ENCODE measurements at regions not wholly inside any gene's neighbourhood (a gene's known extent, or its start where the extent isn't known, plus 50 kb on each side); places are given as distances from the start of the nearest gene placed in this dataset.

DNA sequence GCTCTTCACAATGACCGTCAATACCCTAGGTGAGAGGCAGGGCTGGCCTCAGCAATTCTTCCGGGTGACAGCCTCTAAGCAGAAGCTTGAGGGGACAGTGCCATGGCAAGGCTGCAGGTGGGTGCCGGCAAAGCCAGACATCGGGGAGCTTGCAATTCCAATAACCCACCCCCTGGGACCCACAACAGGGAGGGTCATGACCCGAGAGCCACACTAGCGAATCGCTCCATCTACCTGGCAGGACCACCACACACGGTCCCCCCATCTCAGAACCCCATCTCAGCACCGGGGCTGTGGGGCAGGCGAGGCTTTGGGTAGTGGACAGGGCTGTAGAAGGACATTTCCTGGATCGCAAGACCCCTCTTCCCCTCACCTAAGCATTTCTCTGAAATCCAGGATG, 177.2 kb downstream of the ACKR3 start:
- H3K27ac ChIP-seq (ENCODE audit: insufficient read depth in 1 of 2, low read depth in 1 of 2, low read length in 2 of 2, poor library complexity in 1 of 2, severe bottlenecking in 2 of 2): no peak overlapping the region
- H3K27me3 ChIP-seq (replicated peaks in 2 of 5; ENCODE audit: control insufficient read depth in 4 of 5, insufficient read depth in 5 of 5, low read length in 4 of 5): peaks cover 0 to 12% (median 5%) of the 10 kb centered on the region in 5 experiments
- H3K4me3 ChIP-seq (ENCODE audit: control insufficient read depth in 1 of 7, extremely low read depth in 1 of 7, insufficient read depth in 4 of 7, low read depth in 2 of 7, low read length in 6 of 7): no peak overlapping the region
- POLR2A ChIA-PET: no interaction called here
- WGBS (ENCODE audit: insufficient coverage): 95% methylated on average over 4 of the region's 11 CpGs
- DNase-seq: no peak
- H3K36me3 ChIP-seq (ENCODE audit: control insufficient read depth in 4 of 4, insufficient read depth in 4 of 4, low read length in 3 of 4): no peaks in the 10 kb centered on the region
- H3K9me3 ChIP-seq (ENCODE audit: control extremely low read depth in 1 of 5, control insufficient read depth in 4 of 5, insufficient read depth in 2 of 5, low read depth in 1 of 5, low read length in 4 of 5): no peaks in the 10 kb centered on the region
- no peaks in the 10 kb centered on the region for H3K4me1 ChIP-seq (ENCODE audit: control extremely low read depth in 1 of 4, control insufficient read depth in 4 of 4, insufficient read depth in 4 of 4, low read length in 3 of 4)
- CTCF ChIA-PET: no interaction called here

DNA sequence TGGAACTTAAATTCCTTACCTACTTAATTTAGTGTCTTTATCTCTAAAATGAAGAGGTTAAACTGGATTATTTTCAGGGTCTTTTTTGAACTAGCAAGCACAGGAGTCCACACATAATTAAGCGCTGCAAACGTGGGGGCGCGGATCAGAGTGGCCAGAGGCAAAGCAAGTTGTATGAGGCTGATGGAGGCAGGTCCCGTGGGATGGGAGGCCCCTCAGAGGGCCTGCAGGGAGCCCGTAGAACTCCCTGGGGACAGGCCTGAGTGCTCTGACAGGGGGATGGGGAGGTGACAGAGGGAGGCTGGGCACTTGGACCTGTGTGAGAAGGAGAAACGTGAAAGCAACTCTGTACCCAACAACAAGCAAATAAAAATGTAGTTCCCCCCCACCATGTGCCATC, 177.8 kb downstream of the ACKR3 start:
- Histone ChIP-seq H3K4me3 (ENCODE audit: control insufficient read depth in 1 of 7, extremely low read depth in 1 of 7, insufficient read depth in 4 of 7, low read depth in 2 of 7, low read length in 6 of 7) (no peak overlapping the region), H3K36me3 (ENCODE audit: control insufficient read depth in 4 of 4, insufficient read depth in 4 of 4, low read length in 3 of 4) (no peaks in the 10 kb centered on the region), H3K4me1 (ENCODE audit: control extremely low read depth in 1 of 4, control insufficient read depth in 4 of 4, insufficient read depth in 4 of 4, low read length in 3 of 4) (no peaks in the 10 kb centered on the region), H3K27me3 (replicated peaks in 2 of 5; ENCODE audit: control insufficient read depth in 4 of 5, insufficient read depth in 5 of 5, low read length in 4 of 5) (peaks cover 0 to 12% (median 5%) of the 10 kb centered on the region in 5 experiments), H3K9me3 (ENCODE audit: control extremely low read depth in 1 of 5, control insufficient read depth in 4 of 5, insufficient read depth in 2 of 5, low read depth in 1 of 5, low read length in 4 of 5) (no peaks in the 10 kb centered on the region), H3K27ac (ENCODE audit: insufficient read depth in 1 of 2, low read depth in 1 of 2, low read length in 2 of 2, poor library complexity in 1 of 2, severe bottlenecking in 2 of 2) (no peak overlapping the region)
- DNase-seq: no peak
- 100% methylated on average over 3 of the region's 7 CpGs for WGBS (ENCODE audit: insufficient coverage)
- CTCF ChIA-PET: no interaction called here
- POLR2A ChIA-PET: no interaction called here

DNA sequence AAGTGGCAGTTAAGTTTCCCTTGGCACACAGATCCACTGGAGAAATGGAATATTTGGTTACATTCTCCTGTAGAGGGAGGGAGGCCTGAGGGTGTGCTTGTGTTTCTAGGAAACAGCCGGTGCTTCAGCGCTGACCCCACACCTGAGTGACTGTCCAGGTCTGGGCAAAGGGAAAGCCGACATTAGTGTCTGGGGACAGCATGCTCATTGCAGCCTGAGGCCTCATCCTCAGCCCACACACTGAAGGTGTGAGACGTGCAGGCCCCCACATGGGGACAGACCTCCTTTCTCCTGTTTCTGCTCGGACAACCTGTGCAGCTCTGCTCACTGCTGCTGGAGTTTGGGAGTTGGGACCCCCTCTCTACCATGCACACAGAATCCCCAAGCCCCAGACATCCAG, 178.3 kb downstream of the ACKR3 start:
- H3K36me3 ChIP-seq (ENCODE audit: control insufficient read depth in 4 of 4, insufficient read depth in 4 of 4, low read length in 3 of 4): no peaks in the 10 kb centered on the region
- no peaks in the 10 kb centered on the region for H3K4me1 ChIP-seq (ENCODE audit: control extremely low read depth in 1 of 4, control insufficient read depth in 4 of 4, insufficient read depth in 4 of 4, low read length in 3 of 4)
- no peak overlapping the region for H3K27ac ChIP-seq (ENCODE audit: insufficient read depth in 1 of 2, low read depth in 1 of 2, low read length in 2 of 2, poor library complexity in 1 of 2, severe bottlenecking in 2 of 2)
- no peak overlapping the region for H3K4me3 ChIP-seq (ENCODE audit: control insufficient read depth in 1 of 7, extremely low read depth in 1 of 7, insufficient read depth in 4 of 7, low read depth in 2 of 7, low read length in 6 of 7)
- H3K9me3 ChIP-seq (ENCODE audit: control extremely low read depth in 1 of 5, control insufficient read depth in 4 of 5, insufficient read depth in 2 of 5, low read depth in 1 of 5, low read length in 4 of 5): no peaks in the 10 kb centered on the region
- 97% methylated on average over 4 of the region's 5 CpGs for WGBS (ENCODE audit: insufficient coverage)
- DNase-seq: no peak
- peaks cover 0 to 12% (median 5%) of the 10 kb centered on the region in 5 experiments for H3K27me3 ChIP-seq (replicated peaks in 2 of 5; ENCODE audit: control insufficient read depth in 4 of 5, insufficient read depth in 5 of 5, low read length in 4 of 5)
- CTCF ChIA-PET: no interaction called here
- POLR2A ChIA-PET: no interaction called here

DNA sequence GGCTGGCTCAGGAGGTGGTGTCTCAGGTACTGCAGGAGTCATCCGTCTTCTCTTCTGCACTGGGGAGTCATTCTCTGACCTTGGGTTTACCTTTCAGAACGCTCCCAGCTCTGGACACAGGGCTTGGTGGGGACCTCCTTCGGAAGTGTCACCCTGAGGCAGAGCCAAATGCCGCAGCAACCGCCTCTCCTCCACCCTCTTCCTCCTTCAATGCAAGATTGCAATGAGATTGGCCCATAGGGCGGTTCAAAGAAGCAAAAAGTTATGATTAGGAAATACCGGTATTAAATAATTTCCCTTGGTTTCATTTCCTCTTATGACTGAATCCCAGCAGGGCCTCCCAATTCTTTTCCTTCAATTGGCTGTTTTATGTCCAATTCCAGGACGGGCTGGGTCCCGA, 178.8 kb downstream of the ACKR3 start:
- 94% methylated on average over 8 of the region's 9 CpGs for WGBS (ENCODE audit: insufficient coverage)
- Histone ChIP-seq H3K36me3 (ENCODE audit: control insufficient read depth in 4 of 4, insufficient read depth in 4 of 4, low read length in 3 of 4) (no peaks in the 10 kb centered on the region), H3K27ac (ENCODE audit: insufficient read depth in 1 of 2, low read depth in 1 of 2, low read length in 2 of 2, poor library complexity in 1 of 2, severe bottlenecking in 2 of 2) (no peak overlapping the region), H3K27me3 (replicated peaks in 2 of 5; ENCODE audit: control insufficient read depth in 4 of 5, insufficient read depth in 5 of 5, low read length in 4 of 5) (peaks cover 0 to 15% (median 5%) of the 10 kb centered on the region in 5 experiments), H3K4me1 (ENCODE audit: control extremely low read depth in 1 of 4, control insufficient read depth in 4 of 4, insufficient read depth in 4 of 4, low read length in 3 of 4) (no peaks in the 10 kb centered on the region), H3K9me3 (ENCODE audit: control extremely low read depth in 1 of 5, control insufficient read depth in 4 of 5, insufficient read depth in 2 of 5, low read depth in 1 of 5, low read length in 4 of 5) (no peaks in the 10 kb centered on the region), H3K4me3 (ENCODE audit: control insufficient read depth in 1 of 7, extremely low read depth in 1 of 7, insufficient read depth in 4 of 7, low read depth in 2 of 7, low read length in 6 of 7) (no peak overlapping the region)
- no peak for DNase-seq
- POLR2A ChIA-PET: no interaction called here
- CTCF ChIA-PET: no interaction called here

DNA sequence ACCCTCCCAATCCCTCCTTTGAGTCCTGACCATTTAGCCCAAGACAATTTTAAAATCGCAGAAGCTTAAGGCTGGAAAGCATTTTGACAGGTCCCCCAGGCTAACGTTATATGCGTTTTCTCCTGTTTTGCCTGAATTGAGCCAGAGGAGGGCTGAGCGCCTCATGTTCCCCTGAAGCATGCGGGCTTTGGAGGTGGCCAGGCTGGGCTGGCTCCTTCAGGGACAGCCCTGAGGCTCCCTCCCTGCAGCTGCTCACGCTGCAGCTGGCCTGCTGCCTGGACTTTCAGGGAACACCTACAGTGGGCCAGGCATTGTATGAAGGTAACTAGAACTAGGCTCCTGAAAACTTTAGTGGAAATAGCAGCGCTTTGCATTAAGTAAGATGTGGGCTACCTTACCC, 179.2 kb downstream of the ACKR3 start:
- H3K4me1 ChIP-seq (ENCODE audit: control extremely low read depth in 1 of 4, control insufficient read depth in 4 of 4, insufficient read depth in 4 of 4, low read length in 3 of 4): no peaks in the 10 kb centered on the region
- no peak overlapping the region for H3K27ac ChIP-seq (ENCODE audit: insufficient read depth in 1 of 2, low read depth in 1 of 2, low read length in 2 of 2, poor library complexity in 1 of 2, severe bottlenecking in 2 of 2)
- peaks cover 0 to 15% (median 5%) of the 10 kb centered on the region in 5 experiments for H3K27me3 ChIP-seq (replicated peaks in 2 of 5; ENCODE audit: control insufficient read depth in 4 of 5, insufficient read depth in 5 of 5, low read length in 4 of 5)
- ChIA-PET CTCF (no interaction called here), POLR2A (no interaction called here)
- DNase-seq: no peak
- 85% methylated on average over 6 of the region's 7 CpGs for WGBS (ENCODE audit: insufficient coverage)
- H3K4me3 ChIP-seq (ENCODE audit: control insufficient read depth in 1 of 7, extremely low read depth in 1 of 7, insufficient read depth in 4 of 7, low read depth in 2 of 7, low read length in 6 of 7): no peak overlapping the region
- no peaks in the 10 kb centered on the region for H3K9me3 ChIP-seq (ENCODE audit: control extremely low read depth in 1 of 5, control insufficient read depth in 4 of 5, insufficient read depth in 2 of 5, low read depth in 1 of 5, low read length in 4 of 5)
- H3K36me3 ChIP-seq (ENCODE audit: control insufficient read depth in 4 of 4, insufficient read depth in 4 of 4, low read length in 3 of 4): no peaks in the 10 kb centered on the region

DNA sequence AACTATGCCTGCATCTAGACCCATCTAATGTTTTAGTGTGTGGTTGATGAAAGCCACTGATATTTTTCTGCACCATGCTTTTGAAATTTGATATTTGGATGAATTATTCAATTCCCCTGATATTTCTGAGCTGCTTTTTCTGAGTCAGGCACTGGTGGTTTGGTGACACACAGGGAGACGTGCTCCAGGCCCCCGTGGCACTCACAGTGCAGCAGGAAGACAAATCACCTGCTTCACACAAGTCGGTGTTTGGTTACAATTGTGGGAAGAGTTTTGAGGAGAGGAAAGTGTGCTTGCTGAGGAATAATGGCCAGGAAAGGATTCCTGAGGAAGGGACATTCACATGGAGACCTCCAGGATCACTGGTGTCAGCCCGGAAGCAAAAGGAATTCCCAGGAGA, 179.7 kb downstream of the ACKR3 start:
- WGBS (ENCODE audit: insufficient coverage): 77% methylated on average over 3 of the region's 4 CpGs
- Histone ChIP-seq H3K27me3 (replicated peaks in 2 of 5; ENCODE audit: control insufficient read depth in 4 of 5, insufficient read depth in 5 of 5, low read length in 4 of 5) (peaks cover 0 to 12% (median 8%) of the 10 kb centered on the region in 5 experiments), H3K36me3 (ENCODE audit: control insufficient read depth in 4 of 4, insufficient read depth in 4 of 4, low read length in 3 of 4) (no peaks in the 10 kb centered on the region), H3K4me3 (ENCODE audit: control insufficient read depth in 1 of 7, extremely low read depth in 1 of 7, insufficient read depth in 4 of 7, low read depth in 2 of 7, low read length in 6 of 7) (no peak overlapping the region), H3K4me1 (ENCODE audit: control extremely low read depth in 1 of 4, control insufficient read depth in 4 of 4, insufficient read depth in 4 of 4, low read length in 3 of 4) (no peaks in the 10 kb centered on the region), H3K9me3 (ENCODE audit: control extremely low read depth in 1 of 5, control insufficient read depth in 4 of 5, insufficient read depth in 2 of 5, low read depth in 1 of 5, low read length in 4 of 5) (no peaks in the 10 kb centered on the region), H3K27ac (ENCODE audit: insufficient read depth in 1 of 2, low read depth in 1 of 2, low read length in 2 of 2, poor library complexity in 1 of 2, severe bottlenecking in 2 of 2) (no peak overlapping the region)
- ChIA-PET POLR2A (no interaction called here), CTCF (no interaction called here)
- no peak for DNase-seq

DNA sequence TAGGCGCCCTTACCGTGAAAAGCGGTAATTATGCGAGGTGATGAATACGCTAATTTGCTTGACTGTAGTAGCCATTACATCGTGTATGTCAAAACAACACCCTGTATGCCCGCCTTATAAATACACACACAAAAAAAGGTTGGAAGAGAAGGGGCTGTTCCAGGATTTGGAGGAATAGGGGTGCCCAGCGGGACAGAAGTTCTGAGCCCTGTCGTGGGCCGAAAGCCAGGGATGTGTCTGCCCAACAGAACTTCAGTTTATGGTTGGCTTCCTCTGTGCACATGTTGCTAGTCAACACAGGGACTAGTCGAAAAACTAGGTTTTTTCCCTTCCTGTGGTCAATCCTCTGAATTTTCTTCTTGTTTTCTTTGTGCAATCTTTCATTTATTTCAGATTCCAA, 182.5 kb downstream of the ACKR3 start:
- Histone ChIP-seq H3K36me3 (ENCODE audit: control insufficient read depth in 4 of 4, insufficient read depth in 4 of 4, low read length in 3 of 4) (no peaks in the 10 kb centered on the region), H3K4me3 (ENCODE audit: control insufficient read depth in 1 of 7, extremely low read depth in 1 of 7, insufficient read depth in 4 of 7, low read depth in 2 of 7, low read length in 6 of 7) (no peak overlapping the region), H3K27ac (ENCODE audit: insufficient read depth in 1 of 2, low read depth in 1 of 2, low read length in 2 of 2, poor library complexity in 1 of 2, severe bottlenecking in 2 of 2) (no peak overlapping the region), H3K9me3 (ENCODE audit: control extremely low read depth in 1 of 5, control insufficient read depth in 4 of 5, insufficient read depth in 2 of 5, low read depth in 1 of 5, low read length in 4 of 5) (no peaks in the 10 kb centered on the region), H3K27me3 (replicated peaks in 2 of 5; ENCODE audit: control insufficient read depth in 4 of 5, insufficient read depth in 5 of 5, low read length in 4 of 5) (peaks cover 0 to 6% (median 4%) of the 10 kb centered on the region in 5 experiments), H3K4me1 (ENCODE audit: control extremely low read depth in 1 of 4, control insufficient read depth in 4 of 4, insufficient read depth in 4 of 4, low read length in 3 of 4) (no peaks in the 10 kb centered on the region)
- POLR2A ChIA-PET: no interaction called here
- CTCF ChIA-PET: no interaction called here
- no peak for DNase-seq
- WGBS (ENCODE audit: insufficient coverage): 98% methylated on average over 9 of the region's 11 CpGs
